A549 (cell line): ENCODE measurements at regions not wholly inside any gene's neighbourhood (a gene's known extent, or its start where the extent isn't known, plus 50 kb on each side); places are given as distances from the start of the nearest gene placed in this dataset.

ENCODE experiments used
- ATAC-seq, 2 experiments: fragments of 200-7000 bp in 1 of 2; fragments of >200 bp in 1 of 2; cut with Nextera tagmentation in 1 of 2; cut with Tn5 transposase in 1 of 2; 3 replicates each; pipeline versions ENCODE4 v1.8.0 to v1.9.1; 2018 to 2020; ENCODE audit warnings: mild to moderate bottlenecking in 1 of 2, moderate library complexity in 1 of 2
- CTCF ChIA-PET: fragments of 300-600 bp; sonication (Branson Sonifier 250); formaldehyde crosslinking; extraction: SDS; loops from one replicate; lab custom pipeline; 2021; ENCODE audit warnings: antibody characterized with exemption, inconsistent platforms; lab: Yijun Ruan, JAX
- POLR2A ChIA-PET: fragments of 350-600 bp; formaldehyde crosslinking; extraction: SDS; loops from one replicate; lab custom pipeline; 2021; ENCODE audit warnings: antibody characterized with exemption, inconsistent platforms; lab: Yijun Ruan, JAX
- DNase-seq, 2 experiments: peaks; one replicate each; pipeline versions ENCODE4 v3.0.0 to v3.0.0-alpha.2; 2011 to 2016; ENCODE audit warnings: low read depth in 1 of 2, low spot score in 1 of 2
- FAIRE-seq: peaks from 2 replicates; lab custom pipeline; 2011; peaks lifted over from hg19 to GRCh38; lab: Jason Lieb, UNC
- H3K27ac ChIP-seq, 2 experiments: fragments of >200 bp; sonication (Bioruptor Twin); formaldehyde crosslinking; 3 replicates each; pipeline ENCODE4 v1.5.1; 2016 to 2017
- H3K4me1 ChIP-seq: fragments of >200 bp; sonication (Bioruptor Twin); formaldehyde crosslinking; 3 replicates; pipeline ENCODE4 v1.6.1; 2016
- H3K4me2 ChIP-seq: fragments of >200 bp; sonication (Bioruptor Twin); formaldehyde crosslinking; 3 replicates; pipeline ENCODE4 v1.6.1; 2016
- H3K4me3 ChIP-seq: fragments of >200 bp; sonication (Bioruptor Twin); formaldehyde crosslinking; 3 replicates; pipeline ENCODE4 v1.5.1; 2016
- H3K9me3 ChIP-seq: fragments of >200 bp; sonication (Bioruptor Twin); formaldehyde crosslinking; 3 replicates; pipeline ENCODE4 v1.6.1; 2016
- BHLHE40 ChIP-seq: IDR thresholded peaks from 2 replicates; pipeline ENCODE4 v1.6.1; 2012; ENCODE audit warnings: low read depth, low read length, inconsistent platforms
- CHD2 ChIP-seq: fragments of 150-350 bp; IDR thresholded peaks from 2 replicates; pipeline ENCODE4 v1.6.1; 2014; ENCODE audit warnings: low read length; ENCODE audit not compliant: partially characterized antibody
- CTCF ChIP-seq: fragments of >200 bp; sonication (Bioruptor Twin); formaldehyde crosslinking; IDR thresholded peaks from 3 replicates; pipeline ENCODE4 v1.5.1; 2016
- FOXS1 ChIP-seq: fragments of 250-450 bp; sonication (Bioruptor Pico); IDR thresholded peaks from 2 replicates; pipeline ENCODE4 v1.5.0; 2020; ENCODE audit warnings: mild to moderate bottlenecking, moderate library complexity
- GATA3 ChIP-seq: IDR thresholded peaks from 2 replicates; pipeline ENCODE4 v1.6.1; 2012; ENCODE audit warnings: borderline replicate concordance
- HEYL ChIP-seq: fragments of 250-450 bp; sonication (Bioruptor Pico); IDR thresholded peaks from 2 replicates; pipeline ENCODE4 v1.8.0; 2021; ENCODE audit warnings: mild to moderate bottlenecking, moderate library complexity
- HOXA7 ChIP-seq: fragments of 250-450 bp; sonication (Bioruptor Pico); IDR thresholded peaks from 2 replicates; pipeline ENCODE4 v1.5.0; 2020; ENCODE audit warnings: mild to moderate bottlenecking, moderate library complexity
- JUN ChIP-seq, 2 experiments: fragments of >200 bp; sonication (Bioruptor Twin); formaldehyde crosslinking; IDR thresholded peaks; 2 replicates in 1 of 2; 3 replicates in 1 of 2; pipeline ENCODE4 v1.6.1; 2016 to 2017
- KDM5A ChIP-seq: fragments of 200-600 bp; sonication (generic); IDR thresholded peaks from 2 replicates; pipeline ENCODE4 v1.6.1; 2016; ENCODE audit warnings: antibody characterized with exemption, mild to moderate bottlenecking
- MAFK ChIP-seq: fragments of 450-650 bp; IDR thresholded peaks from 2 replicates; pipeline ENCODE4 v1.6.1; 2014; ENCODE audit not compliant: partially characterized antibody
- MAZ ChIP-seq: fragments of 150-350 bp; IDR thresholded peaks from 2 replicates; pipeline ENCODE4 v1.6.1; 2014; ENCODE audit warnings: antibody characterized with exemption, low read depth, low read length, borderline replicate concordance
- NPAS2 ChIP-seq: fragments of 250-450 bp; sonication (Bioruptor Pico); IDR thresholded peaks from 2 replicates; pipeline ENCODE4 v1.8.0; 2022; ENCODE audit warnings: mild to moderate bottlenecking, moderate library complexity, borderline replicate concordance
- NR3C1 ChIP-seq: fragments of >200 bp; sonication (Bioruptor Twin); formaldehyde crosslinking; IDR thresholded peaks from 3 replicates; pipeline ENCODE4 v1.6.1; 2017
- RARB ChIP-seq: fragments of 250-450 bp; sonication (Bioruptor Pico); IDR thresholded peaks from 2 replicates; pipeline ENCODE4 v1.8.0; 2021; ENCODE audit warnings: mild to moderate bottlenecking, moderate library complexity
- RCOR1 ChIP-seq: fragments of 150-350 bp; IDR thresholded peaks from 2 replicates; pipeline ENCODE4 v1.6.1; 2014; ENCODE audit warnings: antibody characterized with exemption, low read length, low read depth
- SMC3 ChIP-seq: fragments of >200 bp; sonication (Bioruptor Twin); formaldehyde crosslinking; IDR thresholded peaks from 3 replicates; pipeline ENCODE4 v1.6.1; 2018; ENCODE audit warnings: inconsistent platforms
- SREBF2 ChIP-seq: fragments of 450-650 bp; IDR thresholded peaks from 2 replicates; pipeline ENCODE4 v1.6.1; 2014; ENCODE audit warnings: mild to moderate bottlenecking, moderate library complexity
- TFCP2L1 ChIP-seq: fragments of 250-450 bp; sonication (Bioruptor Pico); IDR thresholded peaks from 2 replicates; pipeline ENCODE4 v1.5.0; 2021; ENCODE audit warnings: mild to moderate bottlenecking
- ZC3H11A ChIP-seq: fragments of 450-650 bp; IDR thresholded peaks from 2 replicates; pipeline ENCODE4 v1.6.1; 2014; ENCODE audit warnings: antibody characterized with exemption, mild to moderate bottlenecking
- ZNF302 ChIP-seq: fragments of 250-450 bp; sonication (Bioruptor Pico); IDR thresholded peaks from 2 replicates; pipeline ENCODE4 v1.9.0; 2021; ENCODE audit warnings: inconsistent platforms, mild to moderate bottlenecking, moderate library complexity
- ZSCAN20 ChIP-seq: fragments of 250-450 bp; sonication (Bioruptor Pico); IDR thresholded peaks from 2 replicates; pipeline ENCODE4 v1.8.0; 2022; ENCODE audit warnings: mild to moderate bottlenecking, moderate library complexity
- WGBS: methylation state at CpG from one replicate; pipeline ENCODE4 v1.1.6; 2017; ENCODE audit errors: missing lambda C conversion rate; 5-methylcytosine and 5-hydroxymethylcytosine counted together
- TF ChIP-seq, protein P1 (sequence below): fragments of >200 bp; sonication (Bioruptor Twin); formaldehyde crosslinking; IDR thresholded peaks from 2 replicates; pipeline ENCODE4 v1.6.1; 2016
- TF ChIP-seq, protein P2 (sequence below): fragments of 200-600 bp; sonication (generic); IDR thresholded peaks from 2 replicates; pipeline ENCODE4 v1.6.1; 2016; ENCODE audit warnings: antibody characterized with exemption, mild to moderate bottlenecking, moderate library complexity
- TF ChIP-seq, protein P3 (sequence below): fragments of 450-650 bp; IDR thresholded peaks from 2 replicates; pipeline ENCODE4 v1.6.1; 2014; ENCODE audit warnings: antibody characterized with exemption

DNA sequence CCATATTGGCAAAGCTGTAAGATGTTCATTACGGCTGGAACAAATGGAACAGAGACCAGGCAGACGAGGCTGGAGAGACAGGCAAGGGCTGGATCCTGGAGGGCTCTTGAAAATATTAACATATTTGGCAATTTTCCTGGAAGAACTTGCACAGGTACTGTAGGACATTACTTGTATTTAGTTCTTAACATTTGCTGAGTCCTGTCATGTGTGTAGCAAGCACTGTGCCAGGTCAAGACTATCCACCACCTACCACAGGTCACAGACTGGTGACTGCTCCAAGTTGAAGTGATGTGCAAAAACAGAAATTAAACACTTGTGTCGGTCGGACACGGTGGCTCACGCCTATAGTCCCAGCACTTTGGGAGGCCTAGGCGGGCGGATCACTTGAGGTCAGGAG is 58.7 kb upstream of the TNRC6B start:
- ChIA-PET POLR2A (no interaction called here), CTCF (no interaction called here)
- Histone ChIP-seq H3K4me2 (no peak overlapping the region), H3K4me1 (no peaks in the 10 kb centered on the region), H3K27ac (no peak overlapping the region), H3K9me3 (no peaks in the 10 kb centered on the region), H3K4me3 (no peak overlapping the region)
- WGBS, result 83% methylated on average over 8 of the region's 8 CpGs
- TF ChIP-seq NR3C1, result no peak
- no peak for TF ChIP-seq BHLHE40
- TF ChIP-seq CTCF, result no peak
- TF ChIP-seq, protein P1, sequence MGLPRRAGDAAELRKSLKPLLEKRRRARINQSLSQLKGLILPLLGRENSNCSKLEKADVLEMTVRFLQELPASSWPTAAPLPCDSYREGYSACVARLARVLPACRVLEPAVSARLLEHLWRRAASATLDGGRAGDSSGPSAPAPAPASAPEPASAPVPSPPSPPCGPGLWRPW, result no peak
- TF ChIP-seq RCOR1, result no peak
- TF ChIP-seq, protein P2, sequence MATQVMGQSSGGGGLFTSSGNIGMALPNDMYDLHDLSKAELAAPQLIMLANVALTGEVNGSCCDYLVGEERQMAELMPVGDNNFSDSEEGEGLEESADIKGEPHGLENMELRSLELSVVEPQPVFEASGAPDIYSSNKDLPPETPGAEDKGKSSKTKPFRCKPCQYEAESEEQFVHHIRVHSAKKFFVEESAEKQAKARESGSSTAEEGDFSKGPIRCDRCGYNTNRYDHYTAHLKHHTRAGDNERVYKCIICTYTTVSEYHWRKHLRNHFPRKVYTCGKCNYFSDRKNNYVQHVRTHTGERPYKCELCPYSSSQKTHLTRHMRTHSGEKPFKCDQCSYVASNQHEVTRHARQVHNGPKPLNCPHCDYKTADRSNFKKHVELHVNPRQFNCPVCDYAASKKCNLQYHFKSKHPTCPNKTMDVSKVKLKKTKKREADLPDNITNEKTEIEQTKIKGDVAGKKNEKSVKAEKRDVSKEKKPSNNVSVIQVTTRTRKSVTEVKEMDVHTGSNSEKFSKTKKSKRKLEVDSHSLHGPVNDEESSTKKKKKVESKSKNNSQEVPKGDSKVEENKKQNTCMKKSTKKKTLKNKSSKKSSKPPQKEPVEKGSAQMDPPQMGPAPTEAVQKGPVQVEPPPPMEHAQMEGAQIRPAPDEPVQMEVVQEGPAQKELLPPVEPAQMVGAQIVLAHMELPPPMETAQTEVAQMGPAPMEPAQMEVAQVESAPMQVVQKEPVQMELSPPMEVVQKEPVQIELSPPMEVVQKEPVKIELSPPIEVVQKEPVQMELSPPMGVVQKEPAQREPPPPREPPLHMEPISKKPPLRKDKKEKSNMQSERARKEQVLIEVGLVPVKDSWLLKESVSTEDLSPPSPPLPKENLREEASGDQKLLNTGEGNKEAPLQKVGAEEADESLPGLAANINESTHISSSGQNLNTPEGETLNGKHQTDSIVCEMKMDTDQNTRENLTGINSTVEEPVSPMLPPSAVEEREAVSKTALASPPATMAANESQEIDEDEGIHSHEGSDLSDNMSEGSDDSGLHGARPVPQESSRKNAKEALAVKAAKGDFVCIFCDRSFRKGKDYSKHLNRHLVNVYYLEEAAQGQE, result no peak
- no peak for TF ChIP-seq MAZ
- no peak for TF ChIP-seq JUN (IDR thresholded peaks at IDR 0.05)
- no peak for FAIRE-seq
- ATAC-seq, result no peak
- DNase-seq, result no peak

GRCh38 chr22:40120848-40121247 is 56.9 kb upstream of the TNRC6B start:
- ChIA-PET POLR2A (no interaction called here), CTCF (interaction anchor here (1.2 kb wide), 1 partner anchor 8 kb away, joined by 3 read pairs; no protein-coding TSS in a partner anchor)
- DNase-seq, result no peak
- WGBS, result 83% methylated on average over 4 of the region's 4 CpGs
- Histone ChIP-seq H3K9me3 (no peaks in the 10 kb centered on the region), H3K4me2 (no peak overlapping the region)
- FAIRE-seq, result no peak
- TF ChIP-seq, protein P2, result no peak
- TF ChIP-seq HEYL (CRISPR knock-in tag) (no peak), CHD2 (no peak), JUN (IDR thresholded peaks at IDR 0.05) (no peak), FOXS1 (CRISPR knock-in tag) (no peak), MAFK (no peak), RARB (CRISPR knock-in tag) (no peak), MAZ (no peak), TFCP2L1 (no peak), SMC3 (no peak), ZC3H11A (no peak), HOXA7 (CRISPR knock-in tag) (no peak), ZSCAN20 (no peak), NPAS2 (CRISPR knock-in tag) (no peak), KDM5A (no peak), ZNF302 (CRISPR knock-in tag) (no peak), SREBF2 (no peak), GATA3 (no peak)
- TF ChIP-seq, protein P3, sequence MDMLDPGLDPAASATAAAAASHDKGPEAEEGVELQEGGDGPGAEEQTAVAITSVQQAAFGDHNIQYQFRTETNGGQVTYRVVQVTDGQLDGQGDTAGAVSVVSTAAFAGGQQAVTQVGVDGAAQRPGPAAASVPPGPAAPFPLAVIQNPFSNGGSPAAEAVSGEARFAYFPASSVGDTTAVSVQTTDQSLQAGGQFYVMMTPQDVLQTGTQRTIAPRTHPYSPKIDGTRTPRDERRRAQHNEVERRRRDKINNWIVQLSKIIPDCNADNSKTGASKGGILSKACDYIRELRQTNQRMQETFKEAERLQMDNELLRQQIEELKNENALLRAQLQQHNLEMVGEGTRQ, result no peak
- TF ChIP-seq, all 56 proteins: peak for 0
- Histone ChIP-seq H3K27ac (no peak overlapping the region), H3K4me1 (no peaks in the 10 kb centered on the region), H3K4me3 (no peak overlapping the region)
- ATAC-seq, result no peak
